ENCODE measurements at regions not wholly inside any gene's neighbourhood (a gene's known extent, or its start where the extent isn't known, plus 50 kb on each side); places are given as distances from the start of the nearest gene placed in this dataset.

- DNase-seq (no peak), ATAC-seq (no peak)
- H3K9me3 ChIP-seq: peaks cover 0 to 11% (median 0%) of the 10 kb centered on the region in 12 donors
- intact Hi-C loops (cut with DNase I): no loop called here
- H3K4me1 ChIP-seq: no peaks in the 10 kb centered on the region
- no peaks in the 10 kb centered on the region for H3K36me3 ChIP-seq
- no peak overlapping the region for H3K4me3 ChIP-seq
- no peaks in the 10 kb centered on the region for H3K27me3 ChIP-seq
- TF ChIP-seq POLR2A (IDR thresholded peaks at IDR 0.05): no peak
- TF ChIP-seq, protein P1, sequence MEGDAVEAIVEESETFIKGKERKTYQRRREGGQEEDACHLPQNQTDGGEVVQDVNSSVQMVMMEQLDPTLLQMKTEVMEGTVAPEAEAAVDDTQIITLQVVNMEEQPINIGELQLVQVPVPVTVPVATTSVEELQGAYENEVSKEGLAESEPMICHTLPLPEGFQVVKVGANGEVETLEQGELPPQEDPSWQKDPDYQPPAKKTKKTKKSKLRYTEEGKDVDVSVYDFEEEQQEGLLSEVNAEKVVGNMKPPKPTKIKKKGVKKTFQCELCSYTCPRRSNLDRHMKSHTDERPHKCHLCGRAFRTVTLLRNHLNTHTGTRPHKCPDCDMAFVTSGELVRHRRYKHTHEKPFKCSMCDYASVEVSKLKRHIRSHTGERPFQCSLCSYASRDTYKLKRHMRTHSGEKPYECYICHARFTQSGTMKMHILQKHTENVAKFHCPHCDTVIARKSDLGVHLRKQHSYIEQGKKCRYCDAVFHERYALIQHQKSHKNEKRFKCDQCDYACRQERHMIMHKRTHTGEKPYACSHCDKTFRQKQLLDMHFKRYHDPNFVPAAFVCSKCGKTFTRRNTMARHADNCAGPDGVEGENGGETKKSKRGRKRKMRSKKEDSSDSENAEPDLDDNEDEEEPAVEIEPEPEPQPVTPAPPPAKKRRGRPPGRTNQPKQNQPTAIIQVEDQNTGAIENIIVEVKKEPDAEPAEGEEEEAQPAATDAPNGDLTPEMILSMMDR (IDR thresholded peaks at IDR 0.05): no peak
- H3K27ac ChIP-seq: no peak overlapping the region
Observed at GRCh38 chr1:164967300-164967699, 389.2 kb downstream of the LMX1A start.

GRCh38 chr1:164961715-164962114 is 394.8 kb downstream of the LMX1A start:
- WGBS, 4 donors: 74 to 98% (median 95%) methylated on average over 2 of the region's 2 CpGs
- intact Hi-C loops (cut with DNase I): no loop called here
- TF ChIP-seq POLR2A (IDR thresholded peaks at IDR 0.05): no peak
- TF ChIP-seq, protein P1 (IDR thresholded peaks at IDR 0.05): no peak
- H3K4me3 ChIP-seq: no peak overlapping the region
- ATAC-seq (no peak), DNase-seq (no peak)
- no peaks in the 10 kb centered on the region for H3K27me3 ChIP-seq
- H3K36me3 ChIP-seq: no peaks in the 10 kb centered on the region
- no peak overlapping the region for H3K27ac ChIP-seq
- peaks cover 0 to under 1% (median 0%) of the 10 kb centered on the region in 12 donors for H3K9me3 ChIP-seq
- H3K4me1 ChIP-seq: peaks cover 0 to 3% (median 0%) of the 10 kb centered on the region in 12 donors

DNA sequence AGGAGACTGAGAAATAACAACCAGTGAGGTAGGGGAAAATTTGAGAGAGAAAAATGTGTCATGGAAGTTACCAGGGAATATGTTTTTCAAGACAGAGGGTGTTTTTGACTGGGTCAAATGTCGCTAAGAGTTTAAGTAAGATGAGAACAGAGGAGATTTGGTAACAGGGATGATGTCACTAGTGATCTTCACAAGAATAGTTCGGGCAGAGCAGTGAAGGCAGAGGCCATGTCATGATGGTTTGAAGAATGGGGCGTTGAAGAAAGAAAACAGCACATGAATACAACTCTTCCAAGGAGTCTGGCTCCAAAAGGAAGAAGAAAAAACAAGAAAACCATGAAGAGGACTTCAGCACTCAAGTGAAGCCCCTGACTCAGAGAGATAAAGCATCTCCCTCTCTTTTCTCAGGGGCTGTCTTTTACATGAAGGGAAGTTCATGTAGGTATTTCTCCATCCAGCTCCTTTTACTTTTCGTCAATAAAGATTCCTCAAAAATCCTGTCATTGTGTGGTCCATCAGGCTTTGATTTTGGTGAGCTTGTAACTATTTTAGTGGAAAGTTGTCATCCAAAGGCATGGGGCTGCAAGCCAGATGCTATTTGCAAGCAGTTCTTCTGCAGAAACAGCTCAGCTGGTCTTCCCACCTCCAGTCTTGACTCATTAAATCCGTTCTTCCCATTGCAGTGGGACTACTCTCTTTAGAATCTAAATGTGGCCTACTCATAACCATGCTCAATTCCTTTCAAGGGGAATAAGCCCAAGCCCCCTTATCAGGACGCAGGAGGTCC is 397.3 kb downstream of the LMX1A start:
- intact Hi-C loops (cut with DNase I): no loop called here
- no peak for TF ChIP-seq POLR2A (IDR thresholded peaks at IDR 0.05)
- TF ChIP-seq, protein P1 (IDR thresholded peaks at IDR 0.05): no peak
- Histone ChIP-seq H3K27me3 (no peaks in the 10 kb centered on the region), H3K36me3 (no peaks in the 10 kb centered on the region), H3K27ac (peak overlapping the region in 4 of 12 donors; percentile 15 to 72 (median 47)), H3K9me3 (no peaks in the 10 kb centered on the region), H3K4me1 (peaks cover 0 to 4% (median 0%) of the 10 kb centered on the region in 12 donors), H3K4me3 (no peak overlapping the region)
- DNase-seq: peak in 1 of 5 donors; percentile 32
- 77 to 88% (median 85%) methylated on average over 6 of the region's 6 CpGs for WGBS, 4 donors
- ATAC-seq: peak in 2 of 4 donors; percentile 38 to 41

- Histone ChIP-seq H3K27ac (peak overlapping the region in 1 of 12 donors; percentile 6), H3K4me3 (no peak overlapping the region), H3K36me3 (no peaks in the 10 kb centered on the region), H3K27me3 (no peaks in the 10 kb centered on the region), H3K9me3 (peaks cover 0 to 6% (median 3%) of the 10 kb centered on the region in 12 donors), H3K4me1 (peaks cover 0 to 38% (median 8%) of the 10 kb centered on the region in 12 donors)
- no peak for ATAC-seq
- WGBS, 4 donors: 61 to 70% (median 68%) methylated on average over 3 of the region's 3 CpGs
- intact Hi-C loops (cut with DNase I): no loop called here
- no peak for DNase-seq
- TF ChIP-seq, protein P1 (IDR thresholded peaks at IDR 0.05): no peak
- TF ChIP-seq POLR2A (IDR thresholded peaks at IDR 0.05): no peak
Observed at GRCh38 chr1:164953815-164954214, 394.8 kb downstream of the PBX1 start.

Measured in heart left ventricle (tissue), 16 donors.